Lower leg skin (tissue), 4 donors: ENCODE measurements at regions not wholly inside any gene's neighbourhood (a gene's known extent, or its start where the extent isn't known, plus 50 kb on each side); places are given as distances from the start of the nearest gene placed in this dataset.

Experiments
- DNase-seq, 2 donors: peaks; one replicate each; pipeline ENCODE4 v3.0.0-alpha.2; 2019; ENCODE audit warnings: low spot score in 2 of 2
- H3K4me3 ChIP-seq: fragments of 200-600 bp; sonication (generic); 2 replicates; pipeline ENCODE4 v1.5.1; 2017; ENCODE audit warnings: mild to moderate bottlenecking, low read depth; ENCODE audit not compliant: poor library complexity, severe bottlenecking
- CTCF ChIP-seq, 3 donors: fragments of 450-650 bp; IDR thresholded peaks; one replicate each; pipeline ENCODE4 v1.5.1; 2016; ENCODE audit warnings: antibody characterized with exemption in 3 of 3, mild to moderate bottlenecking in 3 of 3, moderate library complexity in 2 of 3
- POLR2A ChIP-seq, 2 donors: fragments of 450-650 bp; IDR thresholded peaks; one replicate each; pipeline ENCODE4 v1.6.1; 2016 to 2017; ENCODE audit warnings: antibody characterized with exemption in 2 of 2, mild to moderate bottlenecking in 1 of 2, moderate library complexity in 1 of 2
- WGBS, 2 donors: methylation state at CpG; one replicate each; pipeline ENCODE4 v1.1.5; 2018; 5-methylcytosine and 5-hydroxymethylcytosine counted together
- intact Hi-C: fragments of 100-400 bp; cut with DNase I; formaldehyde crosslinking; loops from one replicate; pipeline ENCODE4 v1.15.0; 2023; ENCODE audit warnings: low total_unique reads

DNA sequence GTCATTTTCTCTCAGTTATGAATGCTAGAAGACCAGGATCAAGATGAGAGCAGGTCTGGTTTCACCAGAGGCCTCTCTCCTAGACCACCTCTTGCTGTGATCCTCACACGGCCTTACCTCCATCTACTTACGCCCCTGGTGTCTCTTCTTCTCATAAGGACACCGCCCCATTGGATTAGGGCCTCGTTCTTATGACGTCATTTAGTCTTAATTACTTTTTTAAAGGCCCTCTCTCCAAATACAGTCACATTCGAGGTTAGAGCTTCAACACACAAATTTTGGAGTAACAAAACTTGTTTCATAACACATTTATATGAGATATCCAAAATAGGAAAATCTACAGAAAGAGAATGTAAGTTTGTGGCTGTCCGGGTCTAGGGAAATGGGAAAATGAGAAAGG lies 391.0 kb upstream of the PITX2 start:
- no peak overlapping the region for H3K4me3 ChIP-seq
- intact Hi-C loops = no loop called here
- WGBS, 2 donors = 84 to 85% methylated on average over 7 of the region's 7 CpGs
- DNase-seq = no peak
- TF ChIP-seq POLR2A (IDR thresholded peaks at IDR 0.05) = no peak
- no peak for TF ChIP-seq CTCF (IDR thresholded peaks at IDR 0.05)

GRCh38 chr4:111014537-111014936 lies 391.7 kb upstream of the PITX2 start:
- WGBS, 2 donors = 68 to 82% methylated on average over 1 of the region's 1 CpG
- intact Hi-C loops = no loop called here
- DNase-seq = no peak
- no peak overlapping the region for H3K4me3 ChIP-seq
- no peak for TF ChIP-seq CTCF (IDR thresholded peaks at IDR 0.05)
- no peak for TF ChIP-seq POLR2A (IDR thresholded peaks at IDR 0.05)

GRCh38 chr4:111016416-111016815 lies 393.5 kb upstream of the PITX2 start:
- intact Hi-C loops = no loop called here
- no peak for DNase-seq

DNA sequence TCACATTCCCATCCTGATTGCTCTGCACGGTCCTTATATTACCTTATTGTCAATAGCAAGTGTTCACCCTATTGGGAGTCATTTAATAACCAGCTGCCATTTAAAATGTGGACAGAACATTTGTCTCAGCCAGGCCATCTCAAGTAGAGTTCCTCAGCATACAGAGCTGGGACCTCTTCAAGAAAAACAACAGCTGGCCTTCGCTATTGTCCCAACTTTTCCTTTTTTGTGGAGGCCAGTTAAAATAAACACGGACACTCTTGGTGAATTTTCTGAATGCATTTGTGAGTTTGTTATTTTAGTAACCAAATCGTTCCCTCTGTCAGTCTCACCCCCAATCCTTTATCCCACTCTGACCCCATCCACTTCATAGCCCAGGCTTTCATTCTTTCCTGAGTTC lies 395.3 kb upstream of the PITX2 start:
- intact Hi-C loops = no loop called here
- no peak overlapping the region for H3K4me3 ChIP-seq
- DNase-seq = no peak
- TF ChIP-seq POLR2A (IDR thresholded peaks at IDR 0.05) = no peak
- no peak for TF ChIP-seq CTCF (IDR thresholded peaks at IDR 0.05)
- WGBS, 2 donors = 67 to 79% methylated on average over 4 of the region's 4 CpGs

More at GRCh38 chr4:111016416-111016815, 393.5 kb upstream of the PITX2 start:
- TF ChIP-seq POLR2A (IDR thresholded peaks at IDR 0.05) (no peak), CTCF (IDR thresholded peaks at IDR 0.05) (no peak)
- no peak overlapping the region for H3K4me3 ChIP-seq

GRCh38 chr4:111020476-111020875 lies 397.6 kb upstream of the PITX2 start:
- intact Hi-C loops = no loop called here
- TF ChIP-seq CTCF (IDR thresholded peaks at IDR 0.05) (no peak), POLR2A (IDR thresholded peaks at IDR 0.05) (no peak)
- WGBS, 2 donors = 68 to 86% methylated on average over 1 of the region's 1 CpG
- H3K4me3 ChIP-seq = no peak overlapping the region
- DNase-seq = no peak

DNA sequence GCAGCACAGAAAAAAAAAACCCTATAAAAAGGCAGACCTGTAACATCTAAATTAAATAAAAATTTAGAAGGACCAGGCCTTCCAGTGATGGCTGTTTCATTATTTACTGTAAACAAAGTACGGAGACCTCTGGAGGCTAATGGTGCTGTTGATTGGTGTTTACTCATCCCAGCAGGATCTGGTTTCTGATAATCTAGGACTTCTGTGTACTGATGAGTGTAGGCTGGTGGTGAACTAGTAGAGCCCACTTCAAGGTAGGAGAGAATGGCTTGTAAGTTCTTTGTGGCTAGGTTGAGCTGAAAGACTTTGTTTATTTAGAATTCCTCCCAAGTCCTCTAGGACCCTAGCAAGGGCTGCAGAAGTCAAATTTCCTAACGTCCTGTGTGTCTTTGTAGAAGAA lies 398.1 kb upstream of the PITX2 start:
- TF ChIP-seq CTCF (IDR thresholded peaks at IDR 0.05) (no peak), POLR2A (IDR thresholded peaks at IDR 0.05) (no peak)
- intact Hi-C loops = no loop called here
- DNase-seq = no peak

More for the DNA sequence above, 398.1 kb upstream of the PITX2 start:
- no peak overlapping the region for H3K4me3 ChIP-seq
- WGBS, 2 donors = 46 to 50% methylated on average over 2 of the region's 2 CpGs
